ENCODE measurements at regions not wholly inside any gene's neighbourhood (a gene's known extent, or its start where the extent isn't known, plus 50 kb on each side); places are given as distances from the start of the nearest gene placed in this dataset.
"Not testable (repeated sequence)": the region's sequence is repeated elsewhere in the genome, so short reads cannot be mapped to it uniquely, and the experiment has no call there.

DNA sequence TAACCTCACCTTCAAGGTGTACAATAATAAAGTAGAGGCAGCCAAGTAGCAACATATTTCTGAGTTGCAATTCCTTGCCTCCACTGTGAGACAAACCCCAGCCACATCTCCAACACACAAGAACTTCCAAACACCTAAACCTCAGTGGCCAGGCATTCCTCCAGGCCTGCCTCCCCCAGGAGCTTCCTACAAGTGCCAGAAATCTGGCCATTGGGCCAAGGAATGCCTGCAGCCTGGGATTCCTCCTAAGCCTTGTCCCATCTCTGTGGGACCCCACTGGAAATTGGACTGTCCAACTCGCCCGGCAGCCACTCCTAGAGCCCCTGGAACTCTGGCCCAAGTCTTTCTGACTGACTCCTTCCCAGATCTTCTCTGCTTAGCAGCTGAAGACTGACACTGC lies 326.6 kb upstream of the KCNMB2 start:
- not testable (repeated sequence) for TF ChIP-seq EZH2 (optimal IDR thresholded peaks at IDR 0.05; ENCODE audit: low read depth, low read length); CTCF (IDR thresholded peaks at IDR 0.05; ENCODE audit: low read length); EZH2phosphoT487 (IDR thresholded peaks at IDR 0.05; ENCODE audit: low read length)

All from MM.1S (cell line).